HepG2 (cell line): ENCODE measurements at regions not wholly inside any gene's neighbourhood (a gene's known extent, or its start where the extent isn't known, plus 50 kb on each side); places are given as distances from the start of the nearest gene placed in this dataset.

ENCODE experiments used
- ATAC-seq: fragments of 200-7000 bp; cut with Tn5 transposase; 3 replicates; pipeline ENCODE4 v1.9.1; 2020; ENCODE audit warnings: mild to moderate bottlenecking, moderate library complexity
- BruUV-seq: library from RNA; stranded (reverse); fragments of 400-500 nt; replicated peaks from 2 replicates; lab custom pipeline; 2021; lab: Mats Ljungman, UMichigan
- CTCF ChIA-PET: fragments of 300-600 bp; formaldehyde crosslinking; extraction: SDS; loops from one replicate; lab custom pipeline; 2021; ENCODE audit warnings: low total read pairs, inconsistent platforms, low intra/inter-chr PET ratio; lab: Yijun Ruan, JAX
- POLR2A ChIA-PET: fragments of 350-600 bp; sonication (Branson Sonifier 250); formaldehyde crosslinking; loops from one replicate; lab custom pipeline; 2020; ENCODE audit warnings: antibody characterized with exemption, inconsistent platforms; lab: Yijun Ruan, JAX
- DNase-seq: peaks from one replicate; pipeline ENCODE4 v3.0.0-alpha.2; 2015; ENCODE audit warnings: low spot score
- FAIRE-seq: peaks from 3 replicates; lab custom pipeline; 2011; peaks lifted over from hg19 to GRCh38; lab: Jason Lieb, UNC
- H2AFZ ChIP-seq: one replicate; pipeline ENCODE4 v1.6.1; 2011; ENCODE audit warnings: low read length, inconsistent platforms
- H3K27ac ChIP-seq: fragments of 300-600 bp; 3 replicates; pipeline ENCODE4 v1.8.0; 2011; ENCODE audit warnings: mixed run types, mild to moderate bottlenecking, mixed read lengths, low read length, inconsistent platforms; ENCODE audit not compliant: insufficient read depth; ENCODE audit errors: extremely low read length
- H3K27me3 ChIP-seq, 2 experiments: fragments of 200-600 bp in 1 of 2; 2 replicates in 1 of 2; 3 replicates in 1 of 2; pipeline versions ENCODE4 v1.6.0 to v1.8.0; 2011; ENCODE audit warnings: low read length in 2 of 2, mild to moderate bottlenecking in 2 of 2, moderate library complexity in 2 of 2, inconsistent platforms in 1 of 2; ENCODE audit not compliant: insufficient read depth in 2 of 2, control insufficient read depth in 1 of 2
- H3K36me3 ChIP-seq, 2 experiments: fragments of 200-600 bp in 1 of 2; replicated peaks in 1 of 2; 2 replicates in 1 of 2; 3 replicates in 1 of 2; pipeline versions ENCODE4 v1.5.1 to v1.8.0; 2011; ENCODE audit warnings: low read length in 2 of 2, inconsistent platforms in 1 of 2; ENCODE audit not compliant: insufficient read depth in 2 of 2, control insufficient read depth in 1 of 2
- H3K4me1 ChIP-seq: 2 replicates; pipeline ENCODE4 v1.5.1; 2012; ENCODE audit warnings: low read length, inconsistent platforms; ENCODE audit not compliant: insufficient read depth
- H3K4me2 ChIP-seq: 2 replicates; pipeline ENCODE4 v1.6.0; 2011; ENCODE audit warnings: low read depth, low read length, inconsistent platforms
- H3K4me3 ChIP-seq, 3 experiments: fragments of 200-600 bp in 1 of 3; sonication (generic), shearing (Covaris generic) in 1 of 3; replicated peaks in 1 of 3; 2 replicates each; pipeline ENCODE4 v1.5.1; 2011 to 2016; ENCODE audit warnings: low read length in 3 of 3, inconsistent platforms in 2 of 3, low read depth in 2 of 3, mild to moderate bottlenecking in 2 of 3, control low read depth in 1 of 3, mixed read lengths in 1 of 3; ENCODE audit not compliant: insufficient read depth in 1 of 3
- H3K79me2 ChIP-seq: one replicate; pipeline ENCODE4 v1.6.1; 2011; ENCODE audit warnings: low read length, inconsistent platforms; ENCODE audit not compliant: insufficient read depth
- H3K9ac ChIP-seq: 2 replicates; pipeline ENCODE4 v1.6.0; 2011; ENCODE audit warnings: mild to moderate bottlenecking, low read depth, low read length, inconsistent platforms; ENCODE audit not compliant: insufficient read depth
- H3K9me3 ChIP-seq: 2 replicates; pipeline ENCODE4 v1.5.1; 2012; ENCODE audit warnings: mild to moderate bottlenecking, low read length
- H4K20me1 ChIP-seq: 2 replicates; pipeline ENCODE4 v1.6.0; 2011; ENCODE audit warnings: inconsistent platforms, mild to moderate bottlenecking, low read length, moderate library complexity; ENCODE audit not compliant: insufficient read depth
- ARID2 ChIP-seq: sonication (generic); formaldehyde crosslinking; IDR thresholded peaks from 2 replicates; pipeline ENCODE4 v1.8.1; 2022; ENCODE audit warnings: mild to moderate bottlenecking, missing genetic modification reagents, borderline replicate concordance
- DMAP1 ChIP-seq: IDR thresholded peaks from 2 replicates; pipeline ENCODE4 v1.6.1; 2016
- FOSL1 ChIP-seq: sonication (generic); formaldehyde crosslinking; IDR thresholded peaks from 2 replicates; pipeline ENCODE4 v1.9.0; 2021; ENCODE audit warnings: missing genetic modification reagents, borderline replicate concordance
- FOSL2 ChIP-seq: sonication (generic); formaldehyde crosslinking; IDR thresholded peaks from 2 replicates; pipeline ENCODE4 v1.4.0; 2020; ENCODE audit warnings: missing genetic modification reagents
- FOXK1 ChIP-seq: sonication (generic); formaldehyde crosslinking; IDR thresholded peaks from 2 replicates; pipeline ENCODE4 v1.4.0; 2020; ENCODE audit warnings: low read depth, missing genetic modification reagents, borderline replicate concordance
- HOMEZ ChIP-seq: IDR thresholded peaks from 2 replicates; pipeline ENCODE4 v1.6.1; 2016; ENCODE audit warnings: low read depth
- IKZF1 ChIP-seq: fragments of 450-650 bp; IDR thresholded peaks from 2 replicates; pipeline ENCODE4 v1.7.1; 2016
- SP4 ChIP-seq: sonication (generic); formaldehyde crosslinking; IDR thresholded peaks from 2 replicates; pipeline ENCODE4 v1.8.1; 2023; ENCODE audit warnings: mild to moderate bottlenecking, missing genetic modification reagents
- TEAD3 ChIP-seq: optimal IDR thresholded peaks from 2 replicates; pipeline ENCODE3; 2016; ENCODE audit warnings: borderline replicate concordance
- TFDP1 ChIP-seq: IDR thresholded peaks from 2 replicates; pipeline ENCODE4 v1.6.1; 2016; ENCODE audit warnings: missing compliant biosample characterization, missing genetic modification reagents, borderline replicate concordance
- THAP11 ChIP-seq: IDR thresholded peaks from 2 replicates; pipeline ENCODE4 v1.6.1; 2016; ENCODE audit warnings: missing biosample characterization, missing genetic modification reagents
- ZBED4 ChIP-seq: sonication (generic); formaldehyde crosslinking; IDR thresholded peaks from 2 replicates; pipeline ENCODE4 v1.4.0; 2020; ENCODE audit warnings: missing genetic modification reagents, borderline replicate concordance
- ZMAT3 ChIP-seq: sonication (generic); formaldehyde crosslinking; conservative IDR thresholded peaks from 2 replicates; pipeline ENCODE4 v1.7.0; 2021; ENCODE audit warnings: missing genetic modification reagents
- ZNF3 ChIP-seq: IDR thresholded peaks from 2 replicates; pipeline ENCODE4 v1.7.0; 2017; ENCODE audit warnings: inconsistent platforms
- ZNF335 ChIP-seq: sonication (generic); formaldehyde crosslinking; IDR thresholded peaks from 2 replicates; pipeline ENCODE4 v1.4.0; 2020; ENCODE audit warnings: missing genetic modification reagents
- ZNF354B ChIP-seq: sonication (generic); formaldehyde crosslinking; IDR thresholded peaks from 2 replicates; pipeline ENCODE4 v1.8.0; 2022; ENCODE audit warnings: mild to moderate bottlenecking, missing genetic modification reagents
- ZNF546 ChIP-seq: sonication (generic); formaldehyde crosslinking; conservative IDR thresholded peaks from 2 replicates; pipeline ENCODE4 v1.8.1; 2023; ENCODE audit warnings: mild to moderate bottlenecking, missing genetic modification reagents
- ZSCAN21 ChIP-seq: sonication (generic); formaldehyde crosslinking; IDR thresholded peaks from 2 replicates; pipeline ENCODE4 v1.8.0; 2022; ENCODE audit warnings: mild to moderate bottlenecking, missing genetic modification reagents, moderate library complexity, borderline replicate concordance
- WGBS: methylation state at CpG from one replicate; pipeline ENCODE4 v1.1.6; 2017; ENCODE audit warnings: low lambda C conversion rate; 5-methylcytosine and 5-hydroxymethylcytosine counted together
- in situ Hi-C: cut with HindIII; loops from 2 replicates; pipeline ENCODE4 v1.10.0; 2017; ENCODE audit warnings: low pct_unique_long_range_greater_than_20kb; ENCODE audit not compliant: extremely low pct_ligation_motif_present
- intact Hi-C: fragments of 100-400 bp; cut with micrococcal nuclease; formaldehyde crosslinking; loops from one replicate; pipeline ENCODE4 v1.10.0; 2022; ENCODE audit not compliant: unreplicated experiment

GRCh38 chr1:87794788-87795614, 466.3 kb downstream of the LMO4 start:
- intact Hi-C loops (loop anchor here (1.0 to 5.0 kb wide), 2 partner anchors 8 to 382 kb away; no protein-coding TSS in a partner anchor), in situ Hi-C loops (loop anchor here (5.0 to 10.0 kb wide), 2 partner anchors 382 to 470 kb away; partner anchors contain the start of gene LMO4)
- 57% methylated on average over 8 of the region's 8 CpGs for WGBS
- H3K27me3 ChIP-seq = no peaks in the 10 kb centered on the region
- H3K79me2 ChIP-seq = no peaks in the 10 kb centered on the region
- peak overlapping the region in 1 of 3 experiments; percentile 43; a peak in 1 of 6 replicates for H3K4me3 ChIP-seq
- H3K9me3 ChIP-seq = no peaks in the 10 kb centered on the region
- peaks cover 50% of the 10 kb centered on the region for H3K4me1 ChIP-seq
- FAIRE-seq (no peak), DNase-seq (peak; percentile 86), ATAC-seq (peak; percentile 82)
- BruUV-seq = no TSS peak
- peak overlapping the region; percentile 79 for H3K4me2 ChIP-seq
- CTCF ChIA-PET = no interaction called here
- no peaks in the 10 kb centered on the region for H4K20me1 ChIP-seq
- POLR2A ChIA-PET = interaction anchor here (1.3 to 2.6 kb wide), 6 partner anchors 8 to 467 kb away, joined by 3 to 19 read pairs (median 11); partner anchors contain the start of gene LMO4
- peak overlapping the region; percentile 90 for H3K27ac ChIP-seq
- H3K9ac ChIP-seq = peak overlapping the region; percentile 71
- H2AFZ ChIP-seq = no peak overlapping the region
- H3K36me3 ChIP-seq = no peaks in the 10 kb centered on the region
- TF ChIP-seq FOSL2 (CRISPR knock-in tag) (peak; percentile 94), ZNF546 (no peak), FOXK1 (CRISPR knock-in tag) (0 out of 2 replicates have a peak, but pooled peaks have one; percentile 19), HOMEZ (peak; percentile 56; the same call in 1 of the 2 replicates), ZSCAN21 (CRISPR knock-in tag) (0 out of 2 replicates have a peak, but pooled peaks have one; percentile 30), ZNF3 (CRISPR knock-in tag) (no peak), TFDP1 (CRISPR knock-in tag) (peak; percentile 51; the same call in 1 of the 2 replicates), ZNF335 (CRISPR knock-in tag) (0 out of 2 replicates have a peak, but pooled peaks have one; percentile 59), THAP11 (CRISPR knock-in tag) (0 out of 2 replicates have a peak, but pooled peaks have one; percentile 4), ARID2 (CRISPR knock-in tag) (no peak), IKZF1 (no peak), ZNF354B (no peak), SP4 (CRISPR knock-in tag) (0 out of 2 replicates have a peak, but pooled peaks have one; percentile 21), FOSL1 (CRISPR knock-in tag) (peak; percentile 81; the same call in 1 of the 2 replicates), ZBED4 (CRISPR knock-in tag) (no peak), TEAD3 (CRISPR knock-in tag) (peak; percentile 67), DMAP1 (CRISPR knock-in tag) (peak; percentile 28; the same call in 1 of the 2 replicates), ZMAT3 (0 out of 2 replicates have a peak, but pooled peaks have one; percentile 4)
